Astrocyte of the spinal cord (primary cell): ENCODE measurements at regions not wholly inside any gene's neighbourhood (a gene's known extent, or its start where the extent isn't known, plus 50 kb on each side); places are given as distances from the start of the nearest gene placed in this dataset.

Experiments used
- DNase-seq: peaks from one replicate; pipeline ENCODE4 v3.0.0; 2011; ENCODE audit warnings: low read depth, low spot score
- H3K4me3 ChIP-seq: 2 replicates; pipeline ENCODE4 v1.5.1; 2011; ENCODE audit warnings: low read depth, mild to moderate bottlenecking, low read length, moderate library complexity
- in situ Hi-C: cut with HindIII; loops from 2 replicates; pipeline ENCODE4 v1.10.0; 2017; ENCODE audit warnings: low sequenced_read_pairs
- TF ChIP-seq, protein P1 (sequence below): IDR thresholded peaks from 2 replicates; pipeline ENCODE4 v1.5.1; 2012; ENCODE audit warnings: low read depth, mild to moderate bottlenecking, low read length, inconsistent platforms

DNA sequence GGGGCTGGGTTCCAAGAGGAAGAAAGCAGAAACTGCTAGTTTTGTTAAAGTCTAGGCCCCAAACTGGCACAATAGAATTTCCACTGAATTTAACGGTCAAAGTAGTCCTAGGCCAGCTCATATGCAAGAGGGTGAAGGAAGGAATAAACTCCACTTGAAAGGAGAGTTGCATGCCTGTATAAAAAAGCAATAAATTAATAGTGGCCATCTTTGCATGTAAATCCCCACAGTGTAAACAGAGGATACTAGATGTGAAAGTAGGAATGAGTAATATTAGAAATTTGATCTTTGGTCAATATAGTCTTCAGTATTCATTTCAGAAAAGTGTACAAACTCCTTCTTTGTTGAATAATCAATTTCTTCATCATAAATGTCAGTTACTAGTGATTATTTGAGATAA lies 403.1 kb downstream of the TMEM232 start:
- H3K4me3 ChIP-seq, result no peak overlapping the region
- in situ Hi-C loops, result no loop called here
- DNase-seq, result no peak

DNA sequence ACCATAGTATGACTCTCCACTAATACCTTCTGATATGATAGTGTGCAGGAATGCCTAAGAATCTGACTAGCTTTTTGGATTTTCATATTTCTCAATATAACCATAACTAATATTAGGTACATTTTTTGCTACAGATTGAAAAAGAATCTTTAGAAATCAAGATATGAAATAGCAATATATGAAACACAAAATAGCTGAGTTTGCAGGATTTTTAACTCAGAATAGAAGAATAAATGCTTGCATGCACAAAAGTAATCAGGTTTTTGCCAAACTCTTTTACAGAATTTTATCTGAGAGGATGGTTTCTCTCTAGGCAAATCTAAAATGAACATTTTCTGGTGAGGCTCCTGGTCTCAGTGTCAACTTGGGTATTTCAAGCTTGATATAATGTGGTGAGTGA lies 402.6 kb downstream of the TMEM232 start:
- in situ Hi-C loops, result no loop called here
- DNase-seq, result no peak
- TF ChIP-seq, protein P1, sequence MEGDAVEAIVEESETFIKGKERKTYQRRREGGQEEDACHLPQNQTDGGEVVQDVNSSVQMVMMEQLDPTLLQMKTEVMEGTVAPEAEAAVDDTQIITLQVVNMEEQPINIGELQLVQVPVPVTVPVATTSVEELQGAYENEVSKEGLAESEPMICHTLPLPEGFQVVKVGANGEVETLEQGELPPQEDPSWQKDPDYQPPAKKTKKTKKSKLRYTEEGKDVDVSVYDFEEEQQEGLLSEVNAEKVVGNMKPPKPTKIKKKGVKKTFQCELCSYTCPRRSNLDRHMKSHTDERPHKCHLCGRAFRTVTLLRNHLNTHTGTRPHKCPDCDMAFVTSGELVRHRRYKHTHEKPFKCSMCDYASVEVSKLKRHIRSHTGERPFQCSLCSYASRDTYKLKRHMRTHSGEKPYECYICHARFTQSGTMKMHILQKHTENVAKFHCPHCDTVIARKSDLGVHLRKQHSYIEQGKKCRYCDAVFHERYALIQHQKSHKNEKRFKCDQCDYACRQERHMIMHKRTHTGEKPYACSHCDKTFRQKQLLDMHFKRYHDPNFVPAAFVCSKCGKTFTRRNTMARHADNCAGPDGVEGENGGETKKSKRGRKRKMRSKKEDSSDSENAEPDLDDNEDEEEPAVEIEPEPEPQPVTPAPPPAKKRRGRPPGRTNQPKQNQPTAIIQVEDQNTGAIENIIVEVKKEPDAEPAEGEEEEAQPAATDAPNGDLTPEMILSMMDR, result no peak
- no peak overlapping the region for H3K4me3 ChIP-seq

More for the DNA sequence above, 403.1 kb downstream of the TMEM232 start:
- TF ChIP-seq, protein P1, result no peak

DNA sequence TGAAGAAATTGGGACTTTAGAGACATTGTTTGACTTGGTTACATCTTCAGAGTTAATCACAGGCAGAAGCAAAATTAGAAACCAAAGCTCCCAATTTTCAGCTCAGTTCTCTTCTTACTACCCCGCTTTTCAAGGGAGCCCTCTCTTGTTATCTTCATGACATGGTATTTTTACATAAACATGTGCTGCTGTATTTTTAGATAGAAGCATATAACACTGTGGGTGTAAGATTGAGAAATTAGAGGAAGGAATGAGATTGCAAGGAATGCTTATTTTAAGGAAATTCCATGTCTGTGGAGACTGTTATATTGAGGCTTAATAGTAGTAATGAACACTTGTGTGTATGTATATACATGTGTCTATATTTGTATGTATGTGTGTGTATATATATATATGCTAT lies 401.6 kb downstream of the TMEM232 start:
- no peak for DNase-seq
- in situ Hi-C loops, result no loop called here
- TF ChIP-seq, protein P1, result no peak
- no peak overlapping the region for H3K4me3 ChIP-seq

DNA sequence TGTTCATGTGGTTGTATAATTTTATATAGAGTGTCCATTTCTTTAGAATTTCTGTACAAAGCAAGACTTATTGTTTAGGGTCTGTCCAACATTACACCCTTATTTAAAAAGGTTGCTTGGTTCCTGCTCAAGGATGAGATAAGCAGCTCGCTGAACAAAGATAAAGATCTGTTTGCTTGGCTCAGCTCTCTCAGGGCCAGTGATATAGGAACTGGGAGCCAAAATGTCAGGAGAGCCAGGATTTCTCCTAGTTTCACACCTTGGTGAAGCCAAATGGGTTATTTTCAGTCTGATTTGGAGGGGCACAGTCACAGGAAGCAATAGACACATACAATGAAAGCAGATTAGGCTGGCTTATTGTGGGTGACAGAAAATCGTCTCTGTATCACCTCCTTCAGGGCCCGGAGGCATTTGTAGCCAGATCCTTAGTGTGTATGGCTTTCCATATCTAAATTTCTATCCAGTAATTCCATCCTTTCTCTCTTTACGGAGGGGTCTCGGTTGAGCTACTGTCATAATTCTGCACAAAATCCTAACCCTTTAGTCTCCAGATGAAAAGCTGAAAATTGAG lies 396.4 kb downstream of the TMEM232 start:
- TF ChIP-seq, protein P1, result no peak
- DNase-seq, result no peak
- no peak overlapping the region for H3K4me3 ChIP-seq
- in situ Hi-C loops, result no loop called here

DNA sequence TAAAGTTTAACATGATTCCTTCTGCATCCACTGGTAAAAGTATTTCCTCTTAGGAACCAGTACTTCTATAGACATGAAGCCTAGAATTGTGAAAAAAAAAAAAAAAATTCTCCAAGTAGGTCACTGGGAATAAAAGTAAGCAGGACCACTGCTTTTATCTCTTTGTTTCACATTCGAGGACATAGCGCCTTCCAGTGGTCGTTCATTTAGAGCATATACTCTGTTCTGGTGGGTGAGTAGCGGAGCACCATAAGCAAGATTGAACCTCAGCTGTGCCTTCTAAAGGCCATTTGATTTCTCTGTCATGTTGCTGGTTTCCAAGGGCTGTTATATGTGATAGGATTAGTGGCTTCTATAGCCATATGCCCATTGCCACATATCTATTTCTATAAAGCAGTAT lies 393.1 kb downstream of the TMEM232 start:
- DNase-seq, result peak; percentile 39
- in situ Hi-C loops, result no loop called here
- TF ChIP-seq, protein P1, result peak; percentile 47
- no peak overlapping the region for H3K4me3 ChIP-seq

DNA sequence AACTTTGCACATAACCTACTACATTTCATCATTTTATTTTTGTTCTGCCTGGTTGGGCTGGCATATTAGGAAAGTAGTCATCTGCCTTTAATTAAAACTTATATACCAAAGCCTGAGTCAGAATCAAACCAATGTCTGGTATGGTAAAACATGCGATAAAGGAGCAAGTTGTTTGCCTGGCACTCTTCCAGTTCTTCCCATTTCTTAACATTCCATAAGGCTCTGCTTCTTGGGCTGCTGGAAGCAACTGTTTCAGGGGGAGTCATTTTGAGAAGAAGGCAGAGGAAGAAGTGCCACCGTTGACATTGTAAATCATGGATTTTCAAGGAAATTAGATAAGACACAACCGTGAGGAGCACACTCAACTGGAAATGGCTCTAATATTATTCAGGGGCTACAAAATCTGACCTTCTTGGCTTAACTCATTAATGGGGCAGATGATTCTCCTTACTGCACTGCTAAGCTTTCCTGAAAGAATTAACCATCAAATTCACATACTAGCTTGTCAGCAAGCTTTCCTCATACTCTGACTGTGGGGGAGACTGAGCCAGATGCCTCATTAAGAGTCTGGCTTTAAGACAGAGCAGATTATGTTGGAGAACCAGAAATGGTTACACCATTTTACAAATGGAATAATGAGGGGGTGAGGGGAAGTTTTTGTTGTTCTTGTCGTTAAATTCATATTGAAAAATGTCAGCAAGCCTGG lies 391.0 kb downstream of the TMEM232 start:
- H3K4me3 ChIP-seq, result no peak overlapping the region
- TF ChIP-seq, protein P1, result no peak

More for the DNA sequence above, 391.0 kb downstream of the TMEM232 start:
- in situ Hi-C loops, result no loop called here
- peak; percentile 32 for DNase-seq
